HepG2 (cell line): ENCODE measurements at regions not wholly inside any gene's neighbourhood (a gene's known extent, or its start where the extent isn't known, plus 50 kb on each side); places are given as distances from the start of the nearest gene placed in this dataset.

Experiments
- ATAC-seq: fragments of 200-7000 bp; cut with Tn5 transposase; 3 replicates; pipeline ENCODE4 v1.9.1; 2020; ENCODE audit warnings: mild to moderate bottlenecking, moderate library complexity
- BruUV-seq: library from RNA; stranded (reverse); fragments of 400-500 nt; replicated peaks from 2 replicates; lab custom pipeline; 2021; lab: Mats Ljungman, UMichigan
- CTCF ChIA-PET: fragments of 300-600 bp; formaldehyde crosslinking; extraction: SDS; loops from one replicate; lab custom pipeline; 2021; ENCODE audit warnings: low total read pairs, inconsistent platforms, low intra/inter-chr PET ratio; lab: Yijun Ruan, JAX
- POLR2A ChIA-PET: fragments of 350-600 bp; sonication (Branson Sonifier 250); formaldehyde crosslinking; loops from one replicate; lab custom pipeline; 2020; ENCODE audit warnings: antibody characterized with exemption, inconsistent platforms; lab: Yijun Ruan, JAX
- DNase-seq: peaks from one replicate; pipeline ENCODE4 v3.0.0-alpha.2; 2015; ENCODE audit warnings: low spot score
- FAIRE-seq: peaks from 3 replicates; lab custom pipeline; 2011; peaks lifted over from hg19 to GRCh38; lab: Jason Lieb, UNC
- H2AFZ ChIP-seq: one replicate; pipeline ENCODE4 v1.6.1; 2011; ENCODE audit warnings: low read length, inconsistent platforms
- H3K27ac ChIP-seq: fragments of 300-600 bp; 3 replicates; pipeline ENCODE4 v1.8.0; 2011; ENCODE audit warnings: mixed run types, mild to moderate bottlenecking, mixed read lengths, low read length, inconsistent platforms; ENCODE audit not compliant: insufficient read depth; ENCODE audit errors: extremely low read length
- H3K27me3 ChIP-seq, 2 experiments: fragments of 200-600 bp in 1 of 2; 2 replicates in 1 of 2; 3 replicates in 1 of 2; pipeline versions ENCODE4 v1.6.0 to v1.8.0; 2011; ENCODE audit warnings: low read length in 2 of 2, mild to moderate bottlenecking in 2 of 2, moderate library complexity in 2 of 2, inconsistent platforms in 1 of 2; ENCODE audit not compliant: insufficient read depth in 2 of 2, control insufficient read depth in 1 of 2
- H3K36me3 ChIP-seq, 2 experiments: fragments of 200-600 bp in 1 of 2; replicated peaks in 1 of 2; 2 replicates in 1 of 2; 3 replicates in 1 of 2; pipeline versions ENCODE4 v1.5.1 to v1.8.0; 2011; ENCODE audit warnings: low read length in 2 of 2, inconsistent platforms in 1 of 2; ENCODE audit not compliant: insufficient read depth in 2 of 2, control insufficient read depth in 1 of 2
- H3K4me1 ChIP-seq: 2 replicates; pipeline ENCODE4 v1.5.1; 2012; ENCODE audit warnings: low read length, inconsistent platforms; ENCODE audit not compliant: insufficient read depth
- H3K4me2 ChIP-seq: 2 replicates; pipeline ENCODE4 v1.6.0; 2011; ENCODE audit warnings: low read depth, low read length, inconsistent platforms
- H3K4me3 ChIP-seq, 3 experiments: fragments of 200-600 bp in 1 of 3; sonication (generic), shearing (Covaris generic) in 1 of 3; replicated peaks in 1 of 3; 2 replicates each; pipeline ENCODE4 v1.5.1; 2011 to 2016; ENCODE audit warnings: low read length in 3 of 3, inconsistent platforms in 2 of 3, low read depth in 2 of 3, mild to moderate bottlenecking in 2 of 3, control low read depth in 1 of 3, mixed read lengths in 1 of 3; ENCODE audit not compliant: insufficient read depth in 1 of 3
- H3K79me2 ChIP-seq: one replicate; pipeline ENCODE4 v1.6.1; 2011; ENCODE audit warnings: low read length, inconsistent platforms; ENCODE audit not compliant: insufficient read depth
- H3K9ac ChIP-seq: 2 replicates; pipeline ENCODE4 v1.6.0; 2011; ENCODE audit warnings: mild to moderate bottlenecking, low read depth, low read length, inconsistent platforms; ENCODE audit not compliant: insufficient read depth
- H3K9me3 ChIP-seq: 2 replicates; pipeline ENCODE4 v1.5.1; 2012; ENCODE audit warnings: mild to moderate bottlenecking, low read length
- H4K20me1 ChIP-seq: 2 replicates; pipeline ENCODE4 v1.6.0; 2011; ENCODE audit warnings: inconsistent platforms, mild to moderate bottlenecking, low read length, moderate library complexity; ENCODE audit not compliant: insufficient read depth
- ATF7 ChIP-seq, 2 experiments: fragments of 450-650 bp in 1 of 2; sonication (generic) in 1 of 2; formaldehyde crosslinking in 1 of 2; IDR thresholded peaks; 2 replicates each; pipeline versions ENCODE4 v1.4.0 to v1.6.1; 2016 to 2020; ENCODE audit warnings: antibody characterized with exemption in 1 of 2, mild to moderate bottlenecking in 1 of 2, missing genetic modification reagents in 1 of 2
- CC2D1A ChIP-seq: sonication (generic); formaldehyde crosslinking; IDR thresholded peaks from 2 replicates; pipeline ENCODE4 v1.8.1; 2023; ENCODE audit warnings: mild to moderate bottlenecking, missing genetic modification reagents
- CENPX ChIP-seq: sonication (generic); formaldehyde crosslinking; IDR thresholded peaks from 2 replicates; pipeline ENCODE4 v1.9.0; 2021; ENCODE audit warnings: mild to moderate bottlenecking, missing genetic modification reagents, moderate library complexity
- DPF2 ChIP-seq: sonication (generic); formaldehyde crosslinking; IDR thresholded peaks from 2 replicates; pipeline ENCODE4 v1.4.0; 2020; ENCODE audit warnings: mild to moderate bottlenecking, low read depth, missing genetic modification reagents, borderline replicate concordance
- JUN ChIP-seq: sonication (generic); formaldehyde crosslinking; IDR thresholded peaks from 2 replicates; pipeline ENCODE4 v1.4.0; 2020; ENCODE audit warnings: mild to moderate bottlenecking, missing genetic modification reagents
- MXD4 ChIP-seq: IDR thresholded peaks from 2 replicates; pipeline ENCODE4 v1.6.1; 2016; ENCODE audit warnings: mild to moderate bottlenecking, missing biosample characterization, missing genetic modification reagents
- RARA ChIP-seq: IDR thresholded peaks from 2 replicates; pipeline ENCODE4 v1.6.1; 2016; ENCODE audit warnings: missing genetic modification reagents, missing compliant biosample characterization
- TGIF2 ChIP-seq: IDR thresholded peaks from 2 replicates; pipeline ENCODE4 v1.6.1; 2016; ENCODE audit warnings: control low read depth, missing compliant biosample characterization
- TP53 ChIP-seq: sonication (generic); formaldehyde crosslinking; conservative IDR thresholded peaks from 2 replicates; pipeline ENCODE4 v1.4.0; 2020; ENCODE audit warnings: missing genetic modification reagents
- ZNF33B ChIP-seq: sonication (generic); formaldehyde crosslinking; IDR thresholded peaks from 2 replicates; pipeline ENCODE4 v1.5.1; 2020; ENCODE audit warnings: mild to moderate bottlenecking, missing genetic modification reagents
- ZNF510 ChIP-seq: sonication (generic); formaldehyde crosslinking; IDR thresholded peaks from 2 replicates; pipeline ENCODE4 v1.4.0; 2020; ENCODE audit warnings: low read depth, mild to moderate bottlenecking, missing genetic modification reagents
- ZNF562 ChIP-seq: sonication (generic); formaldehyde crosslinking; IDR thresholded peaks from 2 replicates; pipeline ENCODE4 v1.8.0; 2022; ENCODE audit warnings: missing genetic modification reagents, borderline replicate concordance
- ZNF672 ChIP-seq: sonication (generic); formaldehyde crosslinking; IDR thresholded peaks from 2 replicates; pipeline ENCODE4 v1.8.1; 2022; ENCODE audit warnings: missing genetic modification reagents
- ZNF747 ChIP-seq: sonication (generic); formaldehyde crosslinking; IDR thresholded peaks from 2 replicates; pipeline ENCODE4 v1.8.1; 2023; ENCODE audit warnings: missing genetic modification reagents, mild to moderate bottlenecking, borderline replicate concordance
- ZNF891 ChIP-seq: sonication (generic); formaldehyde crosslinking; IDR thresholded peaks from 2 replicates; pipeline ENCODE4 v1.5.0; 2020; ENCODE audit warnings: mild to moderate bottlenecking, missing genetic modification reagents
- WGBS: methylation state at CpG from one replicate; pipeline ENCODE4 v1.1.6; 2017; ENCODE audit warnings: low lambda C conversion rate; 5-methylcytosine and 5-hydroxymethylcytosine counted together
- in situ Hi-C: cut with HindIII; loops from 2 replicates; pipeline ENCODE4 v1.10.0; 2017; ENCODE audit warnings: low pct_unique_long_range_greater_than_20kb; ENCODE audit not compliant: extremely low pct_ligation_motif_present
- intact Hi-C: fragments of 100-400 bp; cut with micrococcal nuclease; formaldehyde crosslinking; loops from one replicate; pipeline ENCODE4 v1.10.0; 2022; ENCODE audit not compliant: unreplicated experiment
- TF ChIP-seq, protein P1 (sequence below): conservative IDR thresholded peaks from 2 replicates; pipeline ENCODE4 v1.6.1; 2018; ENCODE audit warnings: missing genetic modification reagents
- TF ChIP-seq, protein P2 (sequence below): sonication (generic); formaldehyde crosslinking; IDR thresholded peaks from 2 replicates; pipeline ENCODE4 v1.9.0; 2021; ENCODE audit warnings: missing genetic modification reagents, mild to moderate bottlenecking, borderline replicate concordance

DNA sequence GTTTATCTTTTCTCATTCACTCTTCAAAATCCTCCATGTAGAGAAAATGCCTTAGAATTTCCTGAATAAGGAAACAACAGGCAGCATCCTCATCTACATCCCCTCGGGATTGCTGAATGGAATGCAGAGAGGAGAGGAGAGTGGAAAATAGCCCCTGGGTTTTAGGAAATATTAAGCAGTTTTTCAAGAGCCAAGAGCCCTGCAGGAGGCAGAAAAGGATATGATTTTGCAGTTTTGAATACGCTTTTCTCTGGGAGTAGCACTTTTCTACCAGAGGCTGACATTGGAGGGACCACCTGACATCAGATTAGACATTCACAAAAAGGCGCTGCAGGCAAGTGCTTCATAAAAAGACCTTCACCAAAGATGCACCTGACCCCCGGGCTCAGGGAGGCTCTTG lies 362.2 kb upstream of the SFSWAP start:
- 0% methylated on average over 4 of the region's 4 CpGs for whole genome bisulfite sequencing
- no peak for FAIRE-seq
- no peak for DNase-seq
- Histone ChIP-seq H3K9ac (no peak overlapping the region), H2AFZ (no peak overlapping the region), H3K4me3 (no peak overlapping the region), H3K27me3 (peaks cover 1 to 21% of the 10 kb centered on the region in 2 experiments; a peak in 4 of 5 replicates), H3K79me2 (no peaks in the 10 kb centered on the region), H3K9me3 (no peaks in the 10 kb centered on the region), H3K4me2 (no peak overlapping the region), H3K27ac (no peak overlapping the region), H3K4me1 (no peaks in the 10 kb centered on the region), H3K36me3 (no peaks in the 10 kb centered on the region), H4K20me1 (no peaks in the 10 kb centered on the region)
- in situ Hi-C loops (no loop called here), intact Hi-C loops (loop anchor here (5.0 kb wide), 1 partner anchor 274 kb away; no protein-coding TSS in a partner anchor)
- ChIA-PET POLR2A (no interaction called here), CTCF (no interaction called here)
- no TSS peak for BruUV-seq
- ATAC-seq = no peak
- TF ChIP-seq MXD4 (CRISPR knock-in tag) (no peak), CENPX (no peak), ZNF891 (CRISPR knock-in tag) (no peak), TP53 (CRISPR knock-in tag) (no peak), ZNF33B (CRISPR knock-in tag) (no peak), ZNF672 (no peak), ZNF747 (CRISPR knock-in tag) (no peak), JUN (CRISPR knock-in tag) (no peak), ZNF510 (CRISPR knock-in tag) (no peak)
- TF ChIP-seq, all 625 proteins: peak for 0

DNA sequence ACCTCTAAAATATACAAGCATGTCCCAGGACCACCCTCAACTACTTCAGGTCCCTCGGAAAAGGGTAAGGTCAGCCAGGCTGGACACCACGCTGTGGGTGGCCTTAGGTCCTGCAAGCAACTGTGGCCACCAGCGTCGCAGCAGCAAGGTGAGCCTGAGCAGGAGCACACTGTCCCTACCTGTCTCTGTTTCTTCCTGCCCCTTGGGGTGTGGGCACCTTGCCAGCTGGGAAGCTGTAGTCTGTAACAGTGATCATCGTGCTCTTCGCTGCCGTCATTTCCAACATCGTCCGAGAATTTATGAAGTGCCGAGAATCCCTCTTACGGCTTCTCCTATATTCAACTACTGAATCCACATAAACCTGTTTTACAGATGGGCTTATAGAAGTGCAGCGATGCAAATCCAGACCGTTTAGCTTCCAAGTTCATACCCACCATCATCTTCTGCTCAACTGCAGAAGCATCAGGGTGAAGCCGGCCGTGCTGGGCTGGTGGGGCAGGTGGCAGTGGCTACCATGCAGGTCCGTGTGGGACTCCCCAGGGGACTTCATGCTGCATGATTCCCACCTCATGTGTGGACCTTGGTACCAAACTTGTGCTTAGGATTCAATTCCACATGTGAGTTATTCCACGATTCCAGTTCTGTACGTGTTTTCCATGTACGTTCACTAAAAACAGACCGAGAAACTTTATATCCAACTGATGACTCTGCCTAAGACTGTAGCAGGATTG lies 361.3 kb upstream of the SFSWAP start:
- Histone ChIP-seq H3K79me2 (no peaks in the 10 kb centered on the region), H2AFZ (no peak overlapping the region), H3K36me3 (no peaks in the 10 kb centered on the region), H3K4me1 (no peaks in the 10 kb centered on the region), H3K4me3 (no peak overlapping the region), H3K9ac (no peak overlapping the region), H3K4me2 (no peak overlapping the region), H3K9me3 (no peaks in the 10 kb centered on the region), H3K27ac (no peak overlapping the region), H3K27me3 (peaks cover 1 to 22% of the 10 kb centered on the region in 2 experiments; a peak in 4 of 5 replicates), H4K20me1 (no peaks in the 10 kb centered on the region)
- intact Hi-C loops = loop anchor here (5.0 kb wide), 1 partner anchor 273 kb away; no protein-coding TSS in a partner anchor
- CTCF ChIA-PET = no interaction called here
- WGBS = 48% methylated on average over 19 of the region's 20 CpGs
- no TSS peak for BruUV-seq
- DNase-seq (no peak), FAIRE-seq (no peak), ATAC-seq (no peak)
- in situ Hi-C loops = no loop called here
- POLR2A ChIA-PET = no interaction called here
- no peak for TF ChIP-seq DPF2 (CRISPR knock-in tag)
- no peak for TF ChIP-seq ZNF562 (CRISPR knock-in tag)
- TF ChIP-seq, protein P1, sequence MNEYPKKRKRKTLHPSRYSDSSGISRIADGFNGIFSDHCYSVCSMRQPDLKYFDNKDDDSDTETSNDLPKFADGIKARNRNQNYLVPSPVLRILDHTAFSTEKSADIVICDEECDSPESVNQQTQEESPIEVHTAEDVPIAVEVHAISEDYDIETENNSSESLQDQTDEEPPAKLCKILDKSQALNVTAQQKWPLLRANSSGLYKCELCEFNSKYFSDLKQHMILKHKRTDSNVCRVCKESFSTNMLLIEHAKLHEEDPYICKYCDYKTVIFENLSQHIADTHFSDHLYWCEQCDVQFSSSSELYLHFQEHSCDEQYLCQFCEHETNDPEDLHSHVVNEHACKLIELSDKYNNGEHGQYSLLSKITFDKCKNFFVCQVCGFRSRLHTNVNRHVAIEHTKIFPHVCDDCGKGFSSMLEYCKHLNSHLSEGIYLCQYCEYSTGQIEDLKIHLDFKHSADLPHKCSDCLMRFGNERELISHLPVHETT (CRISPR knock-in tag) = no peak
- TF ChIP-seq, protein P2, sequence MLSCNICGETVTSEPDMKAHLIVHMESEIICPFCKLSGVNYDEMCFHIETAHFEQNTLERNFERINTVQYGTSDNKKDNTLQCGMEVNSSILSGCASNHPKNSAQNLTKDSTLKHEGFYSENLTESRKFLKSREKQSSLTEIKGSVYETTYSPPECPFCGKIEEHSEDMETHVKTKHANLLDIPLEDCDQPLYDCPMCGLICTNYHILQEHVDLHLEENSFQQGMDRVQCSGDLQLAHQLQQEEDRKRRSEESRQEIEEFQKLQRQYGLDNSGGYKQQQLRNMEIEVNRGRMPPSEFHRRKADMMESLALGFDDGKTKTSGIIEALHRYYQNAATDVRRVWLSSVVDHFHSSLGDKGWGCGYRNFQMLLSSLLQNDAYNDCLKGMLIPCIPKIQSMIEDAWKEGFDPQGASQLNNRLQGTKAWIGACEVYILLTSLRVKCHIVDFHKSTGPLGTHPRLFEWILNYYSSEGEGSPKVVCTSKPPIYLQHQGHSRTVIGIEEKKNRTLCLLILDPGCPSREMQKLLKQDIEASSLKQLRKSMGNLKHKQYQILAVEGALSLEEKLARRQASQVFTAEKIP (CRISPR knock-in tag) = no peak
- TF ChIP-seq TGIF2 (CRISPR knock-in tag) = no peak
- no peak for TF ChIP-seq RARA (CRISPR knock-in tag)
- no peak for TF ChIP-seq ATF7 (IDR thresholded peaks at IDR 0.05)
- TF ChIP-seq ATF7 (CRISPR knock-in tag; IDR thresholded peaks at IDR 0.05) = no peak
- no peak for TF ChIP-seq CC2D1A (CRISPR knock-in tag)
